Activated gamma-delta T cell treated with anti-CD3 and anti-CD28 coated beads, Interleukin-2, amount 50 U/mL, for 16 hours (primary cell): ENCODE measurements at regions not wholly inside any gene's neighbourhood (a gene's known extent, or its start where the extent isn't known, plus 50 kb on each side); places are given as distances from the start of the nearest gene placed in this dataset.

ENCODE experiments used
- DNase-seq: peaks from one replicate; pipeline ENCODE4 v3.0.0-alpha.2; 2020; ENCODE audit warnings: low read depth

GRCh38 chr6:41404182-41404845 lies 68.9 kb downstream of the NCR2 start:
- no peak for DNase-seq

- no peak for DNase-seq
Observed at GRCh38 chr6:41405941-41406727, 70.7 kb downstream of the NCR2 start.

- DNase-seq = no peak
Observed at GRCh38 chr6:41406728-41407489, 71.5 kb downstream of the NCR2 start.

- no peak for DNase-seq
Observed at GRCh38 chr6:41408576-41408975, 73.2 kb downstream of the NCR2 start.

GRCh38 chr6:41408982-41409381 lies 73.6 kb downstream of the NCR2 start:
- no peak for DNase-seq

GRCh38 chr6:41409489-41409888 lies 74.1 kb downstream of the NCR2 start:
- no peak for DNase-seq

- no peak for DNase-seq
Observed at GRCh38 chr6:41411961-41412360, 76.6 kb downstream of the NCR2 start.

GRCh38 chr6:41413250-41413649 lies 77.8 kb downstream of the NCR2 start:
- no peak for DNase-seq

- DNase-seq = no peak
Observed at GRCh38 chr6:41416501-41416837, 81.1 kb downstream of the NCR2 start.

GRCh38 chr6:41418741-41419140 lies 83.3 kb downstream of the NCR2 start:
- DNase-seq = no peak

GRCh38 chr6:41419385-41419784 lies 84.0 kb downstream of the NCR2 start:
- DNase-seq = no peak

- DNase-seq = no peak
Observed at GRCh38 chr6:41420186-41420585, 84.8 kb downstream of the NCR2 start.

- no peak for DNase-seq
Observed at GRCh38 chr6:41422161-41422560, 86.8 kb downstream of the NCR2 start.

- DNase-seq = no peak
Observed at GRCh38 chr6:41423002-41423401, 87.6 kb downstream of the NCR2 start.

- DNase-seq = peak; percentile 79
Observed at GRCh38 chr6:41424370-41425058, 89.1 kb downstream of the NCR2 start.

GRCh38 chr6:41425511-41425910 lies 90.1 kb downstream of the NCR2 start:
- no peak for DNase-seq

GRCh38 chr6:41426438-41426851 lies 91.0 kb downstream of the NCR2 start:
- no peak for DNase-seq

- DNase-seq = no peak
Observed at GRCh38 chr6:41426888-41427641, 91.7 kb downstream of the NCR2 start.

- DNase-seq = no peak
Observed at GRCh38 chr6:41427642-41428335, 92.4 kb downstream of the NCR2 start.

- DNase-seq = no peak
Observed at GRCh38 chr6:41428336-41428995, 93.1 kb downstream of the NCR2 start.
